ENCODE measurements at regions not wholly inside any gene's neighbourhood (a gene's known extent, or its start where the extent isn't known, plus 50 kb on each side); places are given as distances from the start of the nearest gene placed in this dataset.

DNA sequence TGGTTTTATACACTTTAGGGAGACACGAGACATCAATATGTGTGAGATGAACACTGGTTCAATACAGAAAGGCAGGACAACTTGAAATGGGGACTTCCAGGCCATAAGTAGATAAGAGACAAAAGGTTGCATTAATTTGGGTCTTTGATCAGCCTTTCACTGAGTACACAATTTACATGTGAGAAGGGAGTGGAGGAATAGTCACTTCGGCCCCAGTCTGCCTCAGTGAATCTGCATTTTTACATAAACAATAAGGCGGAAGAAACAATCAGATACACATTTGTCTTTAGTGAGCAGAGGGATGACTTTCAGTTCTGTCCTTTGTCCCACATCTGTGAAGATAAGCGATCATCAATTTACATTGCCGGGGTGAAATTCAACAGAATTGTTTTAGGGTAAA lies 104.3 kb upstream of the ARL4C start:
- no peak for DNase-seq (ENCODE audit: low spot score)

DNA sequence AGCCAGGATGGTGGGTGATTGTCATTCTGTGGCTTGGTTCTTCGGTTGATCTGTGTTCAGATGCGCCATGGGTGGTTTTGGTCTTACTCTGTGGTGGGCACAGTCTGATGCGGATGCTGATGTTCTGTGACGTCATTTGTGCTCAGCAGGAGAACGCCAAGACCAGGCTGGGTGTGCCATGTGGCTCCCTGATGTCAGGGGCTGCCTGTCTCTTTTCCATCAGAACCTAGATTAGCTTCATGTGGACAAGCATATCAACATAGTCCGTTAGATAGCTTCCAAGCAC lies 100.6 kb upstream of the ARL4C start:
- no peak for DNase-seq (ENCODE audit: low spot score)

DNA sequence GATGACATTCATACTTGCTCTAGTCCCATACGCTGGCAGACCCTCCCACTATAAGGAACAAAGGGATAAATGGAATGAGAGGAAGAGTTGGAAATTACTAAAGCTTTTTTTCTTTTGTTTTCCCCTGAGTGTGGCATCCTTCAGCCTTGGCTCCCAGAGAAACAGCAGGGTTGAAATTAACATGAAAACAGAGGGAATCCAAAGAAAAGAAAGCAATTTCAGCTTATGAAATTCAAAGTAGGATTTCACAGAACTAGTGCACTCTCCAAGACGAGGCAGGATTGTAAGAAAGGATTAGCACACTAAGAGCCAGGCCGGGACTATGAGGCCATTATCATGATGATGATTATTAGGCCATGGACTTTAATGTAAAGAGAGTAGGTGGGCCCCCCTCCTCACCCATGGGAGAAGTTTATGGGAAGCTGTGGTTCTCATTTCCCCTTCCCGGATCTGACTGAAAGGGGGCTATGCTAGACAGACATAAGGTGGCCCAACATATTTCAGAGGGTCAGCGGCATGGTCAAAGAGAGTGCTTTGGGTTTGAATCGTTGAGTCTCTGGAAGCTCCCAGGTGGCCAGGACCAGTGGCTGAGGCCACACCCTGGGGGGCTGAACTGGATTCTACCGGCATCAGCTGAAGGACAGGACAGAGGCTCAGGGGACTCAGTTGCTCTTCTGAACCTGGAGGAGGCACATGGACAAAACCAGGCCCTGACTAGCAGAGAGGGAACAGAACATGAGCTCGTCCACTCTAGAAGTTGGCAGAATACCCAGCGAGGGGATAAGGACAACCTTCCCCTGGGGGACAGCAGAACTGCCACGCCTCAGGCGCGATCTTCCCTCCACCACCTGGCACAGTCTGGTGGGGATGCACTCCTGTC lies 100.1 kb upstream of the ARL4C start:
- no peak for DNase-seq (ENCODE audit: low spot score)

DNA sequence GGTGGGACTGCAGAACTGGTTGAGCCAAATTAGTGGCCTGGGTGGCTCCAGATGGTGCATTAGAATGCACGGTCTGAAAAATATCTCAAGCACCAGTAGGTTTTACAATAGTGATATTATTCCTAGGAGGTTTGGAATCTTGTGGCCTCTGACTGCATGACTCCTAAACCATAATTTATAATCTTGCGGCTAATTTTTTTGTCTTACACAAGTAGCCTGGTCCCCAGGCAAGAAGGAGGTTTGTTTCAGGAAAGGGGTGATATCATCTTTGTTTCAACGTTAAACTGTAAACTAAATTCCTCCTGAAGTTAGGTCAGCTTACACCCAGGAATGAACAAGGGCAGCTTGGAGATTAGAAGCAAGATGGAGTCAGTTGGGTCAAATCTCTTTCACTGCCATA lies 98.9 kb upstream of the ARL4C start:
- DNase-seq (ENCODE audit: low spot score): peak; percentile 32

DNA sequence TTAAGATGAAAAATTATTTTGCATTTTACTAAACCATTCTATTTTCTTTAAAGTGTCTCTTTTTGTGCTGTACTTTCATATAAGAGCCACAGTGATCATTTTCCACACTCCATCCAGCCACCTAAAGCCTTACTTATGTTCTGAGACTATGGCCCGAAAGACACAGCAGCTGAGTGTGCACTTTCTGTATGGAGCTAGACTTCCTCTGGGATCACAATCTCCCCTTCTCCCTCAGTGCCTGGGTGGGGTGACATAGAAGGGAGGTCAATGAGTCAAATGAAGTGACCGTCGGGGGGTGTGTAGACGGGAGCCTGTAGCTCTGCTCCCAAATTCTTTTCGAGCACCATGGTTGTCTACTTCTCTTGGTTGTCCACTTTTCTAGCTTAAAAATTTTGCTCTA lies 97.8 kb upstream of the ARL4C start:
- DNase-seq (ENCODE audit: low spot score): no peak

DNA sequence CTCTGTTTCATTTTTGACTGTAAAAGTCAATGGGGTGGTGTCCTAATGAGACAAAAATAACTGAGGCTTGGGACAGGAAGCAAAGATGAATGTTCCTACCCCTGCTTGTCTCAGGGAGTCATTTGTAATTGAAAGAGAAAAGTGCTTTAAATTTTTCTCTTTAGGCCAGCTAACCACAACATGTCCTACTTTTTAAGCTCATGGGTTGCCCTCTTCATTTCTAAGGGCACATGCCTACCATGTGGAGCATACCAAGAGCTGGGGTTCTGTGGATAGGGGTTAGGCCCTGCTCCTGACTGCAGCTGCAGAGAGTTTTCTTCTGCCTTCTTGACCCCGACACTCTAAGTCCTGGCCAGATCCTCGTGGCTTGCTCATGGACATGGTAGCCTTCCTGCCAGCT lies 96.8 kb upstream of the ARL4C start:
- DNase-seq (ENCODE audit: low spot score): peak; percentile 22

DNA sequence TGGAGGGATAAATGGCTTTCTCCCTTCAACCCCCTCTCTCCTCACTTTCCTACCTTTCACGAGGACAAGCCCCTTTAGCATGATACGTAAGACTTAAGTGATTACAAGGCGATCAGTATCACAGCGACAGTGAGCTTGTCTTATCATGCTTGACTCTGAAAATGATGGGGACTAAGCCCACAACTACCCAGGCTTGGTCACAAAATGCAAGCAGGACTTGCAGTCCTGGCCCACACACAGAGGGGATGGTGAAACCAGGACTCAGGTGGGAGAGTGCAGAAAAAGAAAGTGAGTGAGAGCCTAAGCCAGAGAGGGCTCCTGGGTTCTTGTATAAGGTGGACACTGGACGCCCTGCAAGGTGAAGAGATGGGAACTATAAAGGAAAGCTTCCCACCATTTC lies 95.7 kb upstream of the ARL4C start:
- DNase-seq (ENCODE audit: low spot score): no peak

DNA sequence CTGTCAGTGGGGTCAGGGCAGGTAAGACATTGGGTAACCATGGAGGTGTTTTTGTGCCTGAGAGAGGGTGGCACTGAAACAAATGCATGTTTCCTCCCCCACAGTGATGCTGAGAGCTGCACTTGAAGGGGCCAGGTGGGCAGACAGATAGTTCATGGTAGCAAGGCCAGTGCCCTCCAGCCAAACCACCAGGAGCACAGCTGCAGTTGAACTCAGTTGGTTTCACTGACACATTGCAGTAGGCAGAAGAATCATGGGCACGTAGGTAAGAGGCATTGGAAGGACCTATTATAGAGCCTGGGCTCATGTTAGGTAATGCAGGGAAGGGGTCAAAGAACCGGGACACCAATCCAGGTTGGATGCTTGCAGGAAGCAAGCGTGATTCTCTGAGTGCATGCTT lies 93.2 kb upstream of the ARL4C start:
- no peak for DNase-seq (ENCODE audit: low spot score)

DNA sequence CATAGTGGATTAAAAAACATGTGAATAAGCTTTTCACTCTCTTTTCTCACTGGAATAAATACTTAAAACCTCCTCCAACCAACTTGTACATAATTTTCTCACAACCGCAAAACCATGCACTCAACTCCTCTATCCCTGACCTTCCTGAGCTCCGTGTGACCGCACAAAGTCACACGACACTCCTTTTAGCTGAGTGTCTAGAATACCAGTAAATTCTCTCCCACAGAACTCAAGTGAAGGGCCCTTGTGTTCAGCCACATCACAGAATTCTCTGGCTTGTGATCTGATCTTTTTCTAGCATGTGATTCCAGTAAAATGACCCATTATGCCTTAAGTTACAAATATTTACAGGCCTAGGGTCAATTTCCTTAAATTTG lies 91.2 kb upstream of the ARL4C start:
- no peak for DNase-seq (ENCODE audit: low spot score)

DNA sequence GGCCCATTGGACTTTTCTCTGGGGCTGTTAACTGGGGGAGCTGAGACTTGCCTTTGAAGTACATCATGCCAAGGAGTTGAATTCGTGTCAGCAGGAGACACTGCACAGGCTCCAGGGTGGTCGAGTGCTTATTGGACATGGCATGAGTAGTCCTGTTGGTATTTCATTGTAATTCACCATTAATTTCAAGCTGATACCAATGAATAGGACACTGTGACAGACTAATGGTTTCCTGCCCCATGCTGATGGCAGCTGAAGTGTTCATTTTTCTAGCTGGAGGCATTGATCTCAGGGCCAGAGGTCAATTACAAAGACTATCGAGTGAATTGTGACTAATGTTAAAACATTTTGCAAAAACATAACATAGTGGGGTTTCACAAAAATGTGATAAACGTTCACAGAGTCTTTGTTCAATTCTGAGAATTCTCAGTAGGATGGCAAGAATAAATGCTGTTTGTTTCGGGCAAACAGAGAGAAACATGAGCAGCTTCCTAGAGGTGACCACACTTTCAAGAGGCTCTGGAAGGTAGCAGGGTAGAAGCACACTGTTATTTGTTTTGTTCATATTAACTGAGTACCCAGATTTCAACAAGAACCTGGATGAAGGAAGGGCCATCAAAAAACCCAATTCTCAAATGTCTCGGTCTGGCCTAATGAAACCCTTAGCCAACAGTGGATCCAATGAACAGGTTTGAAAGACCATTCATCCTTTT lies 90.6 kb upstream of the ARL4C start:
- DNase-seq (ENCODE audit: low spot score): peak; percentile 21

DNA sequence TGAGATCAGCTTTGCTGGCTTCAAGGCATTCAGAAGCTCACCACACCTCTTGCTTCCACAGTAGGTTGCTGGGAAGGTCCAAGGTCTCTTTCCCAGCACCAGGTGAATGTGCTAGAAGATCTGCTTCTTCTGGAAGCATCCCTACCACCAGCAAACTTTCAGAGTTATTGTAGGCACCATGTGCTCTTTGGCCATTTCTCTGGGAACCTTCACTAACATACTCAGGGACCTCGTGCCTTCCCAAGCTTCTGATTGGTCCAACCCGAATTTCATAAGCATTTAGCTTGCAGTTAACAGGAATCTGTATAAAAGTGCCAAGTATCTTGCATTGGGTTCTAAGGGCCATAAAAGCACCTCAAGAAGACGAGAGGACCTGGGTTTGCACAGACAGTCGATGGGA lies 86.5 kb upstream of the ARL4C start:
- no peak for DNase-seq (ENCODE audit: low spot score)

DNA sequence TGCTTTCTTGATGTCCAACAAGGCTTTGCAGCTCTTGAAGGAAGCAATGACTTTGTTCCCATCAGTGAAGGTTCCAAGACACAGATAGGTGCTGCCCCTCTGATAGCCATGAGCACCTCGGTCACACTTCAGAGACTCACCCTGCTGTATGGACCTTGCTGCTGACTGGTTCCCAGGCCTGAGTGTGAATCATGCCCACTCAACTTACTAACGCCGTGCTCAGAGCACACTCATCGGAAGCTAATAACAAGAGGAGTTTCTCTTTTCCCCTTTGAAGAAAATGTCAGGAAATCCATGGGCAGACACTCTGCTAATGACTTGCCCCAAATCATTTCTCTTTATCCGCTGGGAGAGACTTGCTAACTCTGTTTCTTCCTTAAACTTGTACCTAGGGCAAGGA lies 83.8 kb upstream of the ARL4C start:
- DNase-seq (ENCODE audit: low spot score): no peak

DNA sequence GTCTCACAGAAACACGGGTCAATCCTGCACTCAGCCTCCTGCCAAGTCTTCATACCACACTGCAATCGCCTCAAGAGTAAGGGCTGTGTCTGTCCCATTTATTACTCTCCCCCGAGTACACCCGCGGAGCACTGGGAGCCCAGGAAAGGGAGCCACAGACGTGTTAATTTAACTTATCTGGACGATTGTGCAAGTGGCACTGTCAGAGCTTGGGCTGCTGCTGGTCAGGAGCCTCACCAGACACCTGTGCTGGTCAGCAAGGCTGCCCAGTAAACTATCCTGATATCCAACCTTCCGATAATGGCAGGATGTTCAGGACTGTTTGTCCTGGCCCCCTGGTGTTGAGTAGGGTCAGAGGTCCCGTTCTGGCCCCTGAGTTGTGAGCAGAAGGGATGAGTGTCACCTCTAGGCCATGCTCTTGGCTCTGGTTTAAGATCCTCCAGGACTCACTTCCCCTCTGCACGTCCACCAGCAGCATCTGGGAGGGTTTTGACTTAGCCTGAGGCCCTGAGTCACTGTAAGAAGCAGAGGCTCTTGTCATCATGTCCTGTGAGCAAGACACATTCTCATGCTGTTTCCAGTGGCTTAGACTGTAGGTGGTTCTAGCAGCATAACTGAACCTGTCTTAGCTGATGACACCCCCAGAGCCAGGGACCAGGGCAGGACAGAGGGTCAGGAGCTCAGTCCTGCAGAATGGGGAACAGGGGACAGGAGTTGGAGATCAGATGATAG lies 82.5 kb upstream of the ARL4C start:
- peak; percentile 61 for DNase-seq (ENCODE audit: low spot score)

DNA sequence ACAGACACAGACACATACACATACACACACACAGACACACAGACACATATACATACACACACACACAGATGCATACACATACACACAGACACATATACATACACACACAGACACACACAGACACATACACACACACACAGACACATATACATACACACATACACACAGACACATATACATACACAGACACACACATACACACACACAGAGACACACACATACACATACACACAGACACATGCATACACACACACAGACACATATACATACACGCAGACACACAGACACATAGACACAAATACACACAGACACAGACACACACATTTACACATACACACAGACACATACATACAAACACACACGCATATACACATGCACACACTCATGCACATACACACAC lies 81.5 kb upstream of the ARL4C start:
- no peak for DNase-seq (ENCODE audit: low spot score)

DNA sequence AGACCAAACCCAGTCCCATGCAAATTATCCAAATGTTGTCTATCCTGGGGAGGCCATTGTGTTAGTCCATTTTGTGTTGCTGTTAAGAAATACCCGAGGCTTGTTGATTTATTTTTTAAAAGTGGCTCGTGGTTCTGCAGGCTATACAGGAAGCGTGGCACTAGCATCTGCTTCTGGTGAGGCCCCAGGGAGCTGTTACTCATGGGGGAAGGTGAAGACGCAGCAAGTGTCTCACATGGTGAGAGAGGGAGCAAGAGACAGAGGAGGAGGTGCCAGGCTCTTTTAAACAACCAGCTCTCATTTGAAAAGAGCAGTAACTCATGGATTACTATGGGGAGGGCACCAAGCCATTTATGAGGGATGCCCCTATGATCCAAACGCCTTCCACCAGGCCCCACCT lies 80.3 kb upstream of the ARL4C start:
- DNase-seq (ENCODE audit: low spot score): no peak

DNA sequence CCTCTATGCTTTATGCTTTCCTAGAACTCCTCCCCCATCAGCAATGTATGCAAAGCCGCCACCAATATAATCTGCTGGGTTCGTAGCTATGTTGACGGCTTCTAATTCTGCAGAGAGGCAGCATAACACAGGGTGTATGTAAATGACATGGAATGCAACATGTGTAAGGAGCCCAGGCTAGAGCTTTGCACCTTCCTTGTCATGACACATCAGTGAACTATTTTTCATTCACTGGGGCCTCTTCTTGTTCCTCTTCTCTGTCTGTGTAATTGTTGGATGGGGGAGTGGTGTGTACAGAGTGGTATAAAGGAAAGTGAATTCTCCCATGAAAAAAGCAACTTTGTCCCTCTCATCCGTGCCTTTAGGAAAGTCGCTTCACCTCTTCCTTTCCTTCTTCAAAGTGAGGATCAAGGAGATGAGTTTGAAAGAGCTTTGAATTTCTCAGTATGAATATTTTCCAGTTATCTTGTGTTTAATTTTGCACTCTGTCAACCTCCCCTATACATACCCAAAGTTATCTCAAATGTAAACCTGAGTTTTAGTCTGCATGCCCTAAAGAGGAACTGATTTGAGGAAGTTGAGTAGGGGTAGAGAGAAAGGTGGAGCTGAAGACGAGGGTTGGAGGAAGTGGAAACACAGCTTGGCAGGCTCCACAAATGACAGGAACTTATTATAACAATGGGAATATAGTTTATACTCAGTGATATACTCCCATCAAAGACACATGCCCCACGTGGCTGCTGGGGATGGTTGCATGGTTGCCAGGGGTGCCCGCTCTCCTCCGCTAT lies 74.9 kb upstream of the ARL4C start:
- DNase-seq (ENCODE audit: low spot score): no peak

DNA sequence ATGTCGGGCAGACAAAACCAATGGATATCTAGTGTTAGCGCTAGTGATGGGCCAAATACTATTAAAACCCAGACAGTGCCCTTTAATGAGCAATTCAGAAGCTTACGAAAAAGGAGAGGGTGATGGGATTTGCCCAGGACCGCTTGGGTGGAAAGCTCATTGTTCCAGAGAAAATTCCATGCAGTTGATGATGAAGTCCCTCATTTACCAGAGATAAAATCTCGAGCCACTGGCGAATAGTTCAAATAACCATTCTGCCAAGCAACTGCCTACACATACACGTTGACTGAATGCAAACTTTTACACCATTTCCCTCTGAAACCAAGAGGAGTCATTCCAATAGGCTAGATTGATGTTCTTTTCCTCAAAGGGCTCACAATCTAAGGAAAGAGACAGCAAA lies 73.6 kb upstream of the ARL4C start:
- DNase-seq (ENCODE audit: low spot score): no peak

DNA sequence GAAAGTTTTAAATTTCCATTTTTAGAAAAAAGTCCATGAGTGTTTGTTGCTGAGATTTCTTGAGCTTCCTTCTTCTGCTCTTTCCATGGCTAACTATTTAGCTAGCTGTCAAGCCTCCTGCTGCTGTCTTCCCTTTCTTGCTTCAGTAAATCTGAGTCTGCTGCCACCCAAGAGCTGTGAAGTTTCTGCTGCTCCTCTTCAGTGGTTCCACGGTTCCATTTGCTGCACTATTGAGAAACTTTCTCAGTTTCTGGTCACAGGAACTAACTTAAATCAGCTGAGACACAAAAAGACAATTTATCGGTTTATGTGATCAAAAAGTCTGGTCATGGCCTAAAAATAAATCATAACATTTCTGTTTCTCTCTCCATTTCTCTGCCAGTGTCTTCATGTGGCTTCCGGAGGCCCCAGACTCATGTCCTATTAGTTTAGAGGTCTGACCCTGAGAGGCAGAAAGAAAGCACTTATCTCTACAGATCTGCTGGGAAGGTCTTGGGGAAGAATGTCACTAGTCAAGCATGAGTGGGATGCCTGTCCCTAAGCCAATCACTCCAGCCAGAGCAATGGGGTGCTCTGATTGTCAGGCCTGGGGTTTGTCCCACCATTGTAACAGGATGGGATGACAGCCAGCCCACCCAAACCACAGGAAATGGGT lies 73.0 kb upstream of the ARL4C start:
- no peak for DNase-seq (ENCODE audit: low spot score)

DNA sequence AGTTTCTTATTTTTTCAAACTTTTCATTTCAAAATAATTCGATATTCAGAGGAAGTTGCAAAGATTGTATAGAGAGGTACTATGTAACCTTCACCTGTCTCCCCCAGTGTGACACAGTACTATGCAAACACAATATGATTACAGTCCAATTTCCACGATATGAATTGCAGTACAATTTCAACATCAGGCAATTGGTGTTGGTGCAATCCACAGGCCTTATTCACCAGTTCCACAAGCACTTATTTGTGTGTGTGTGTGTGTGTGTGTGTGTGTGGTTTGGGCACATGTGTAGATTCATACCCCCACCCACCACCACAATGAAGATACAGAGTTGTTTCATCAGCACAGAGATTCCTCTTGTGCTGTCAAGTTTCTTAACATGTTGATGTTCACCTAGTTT lies 69.7 kb upstream of the ARL4C start:
- no peak for DNase-seq (ENCODE audit: low spot score)

DNA sequence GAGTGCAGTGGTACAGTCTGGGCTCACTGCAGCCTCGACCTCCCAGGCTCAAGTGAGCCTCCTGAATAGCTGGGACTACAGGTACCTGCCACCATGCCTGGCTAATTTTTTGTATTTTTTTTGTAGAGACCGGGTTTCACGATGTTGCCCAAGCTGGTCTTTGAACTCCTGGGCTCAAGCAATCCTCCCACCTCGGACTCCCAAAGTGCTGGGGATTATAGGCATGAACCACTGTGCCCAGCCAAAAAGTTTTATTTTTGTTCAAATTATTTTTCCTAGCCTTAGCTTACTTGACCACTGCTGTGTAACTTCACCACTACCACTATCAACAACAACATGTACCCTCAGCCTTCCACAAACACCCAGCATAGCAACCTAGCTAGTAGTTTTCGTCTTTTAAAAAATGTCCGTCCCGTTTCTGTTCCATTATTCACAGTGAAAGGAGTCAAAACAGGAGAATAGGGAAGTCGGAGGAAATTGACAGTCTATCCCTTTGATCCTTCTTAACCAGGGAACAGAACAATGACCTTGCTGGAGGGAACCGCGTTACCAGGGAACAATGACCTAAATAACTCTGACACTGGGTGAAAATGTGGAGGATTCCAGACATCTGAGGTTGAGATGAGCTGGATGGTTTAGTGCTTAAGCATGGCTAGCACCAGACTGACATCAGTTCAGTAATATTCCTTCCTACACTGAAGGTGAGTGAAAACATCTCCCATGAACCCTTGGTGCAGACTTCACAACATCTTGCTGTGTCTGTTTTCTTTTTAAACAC lies 69.2 kb upstream of the ARL4C start:
- DNase-seq (ENCODE audit: low spot score): no peak

DNA sequence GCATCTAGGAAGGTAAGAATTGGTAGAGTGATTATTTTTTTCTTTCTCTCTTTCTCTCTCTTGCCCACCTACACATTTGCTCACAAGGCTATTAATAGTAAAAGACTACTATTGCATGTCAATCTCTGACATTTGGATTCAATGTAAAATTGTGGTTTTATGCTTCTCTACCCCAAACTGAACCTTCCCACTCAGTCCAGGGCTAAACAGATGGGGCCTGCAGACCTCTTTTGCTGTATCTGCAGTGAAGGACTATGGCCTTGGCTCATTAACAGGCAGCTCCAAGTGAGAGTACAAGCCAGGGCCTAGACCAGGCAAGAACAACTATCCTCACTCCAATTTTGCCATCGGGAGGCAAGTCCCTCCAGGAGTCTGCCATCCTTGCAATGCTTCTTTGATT lies 68.3 kb upstream of the ARL4C start:
- no peak for DNase-seq (ENCODE audit: low spot score)
